GM12874 (cell line): ENCODE measurements at regions not wholly inside any gene's neighbourhood (a gene's known extent, or its start where the extent isn't known, plus 50 kb on each side); places are given as distances from the start of the nearest gene placed in this dataset.

Experiments used
- TF ChIP-seq, protein P1 (sequence below): IDR thresholded peaks from 2 replicates; pipeline ENCODE4 v1.5.1; 2011; ENCODE audit warnings: low read depth, mild to moderate bottlenecking, control low read depth, low read length, moderate library complexity; ENCODE audit not compliant: insufficient read depth

DNA sequence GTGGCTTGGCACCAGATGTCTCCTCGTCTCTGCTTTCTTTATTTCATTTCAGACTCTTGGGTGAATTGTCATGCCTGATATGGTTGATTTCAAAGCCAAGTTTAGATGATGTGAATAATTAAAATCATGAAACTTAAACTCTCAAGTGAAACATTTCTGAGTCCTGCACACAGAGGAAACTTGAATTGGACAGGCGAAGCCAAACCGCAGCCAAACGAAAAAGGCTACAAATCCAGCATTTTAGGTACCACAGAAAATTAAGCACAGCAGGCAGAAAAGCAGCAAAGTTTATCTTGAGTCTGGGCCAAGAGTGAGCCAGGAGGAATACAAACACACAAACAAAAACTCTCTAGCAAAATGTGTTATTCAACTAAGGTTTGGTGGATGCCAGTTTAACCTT is 659.8 kb upstream of the KLF4 start:
- TF ChIP-seq, protein P1, sequence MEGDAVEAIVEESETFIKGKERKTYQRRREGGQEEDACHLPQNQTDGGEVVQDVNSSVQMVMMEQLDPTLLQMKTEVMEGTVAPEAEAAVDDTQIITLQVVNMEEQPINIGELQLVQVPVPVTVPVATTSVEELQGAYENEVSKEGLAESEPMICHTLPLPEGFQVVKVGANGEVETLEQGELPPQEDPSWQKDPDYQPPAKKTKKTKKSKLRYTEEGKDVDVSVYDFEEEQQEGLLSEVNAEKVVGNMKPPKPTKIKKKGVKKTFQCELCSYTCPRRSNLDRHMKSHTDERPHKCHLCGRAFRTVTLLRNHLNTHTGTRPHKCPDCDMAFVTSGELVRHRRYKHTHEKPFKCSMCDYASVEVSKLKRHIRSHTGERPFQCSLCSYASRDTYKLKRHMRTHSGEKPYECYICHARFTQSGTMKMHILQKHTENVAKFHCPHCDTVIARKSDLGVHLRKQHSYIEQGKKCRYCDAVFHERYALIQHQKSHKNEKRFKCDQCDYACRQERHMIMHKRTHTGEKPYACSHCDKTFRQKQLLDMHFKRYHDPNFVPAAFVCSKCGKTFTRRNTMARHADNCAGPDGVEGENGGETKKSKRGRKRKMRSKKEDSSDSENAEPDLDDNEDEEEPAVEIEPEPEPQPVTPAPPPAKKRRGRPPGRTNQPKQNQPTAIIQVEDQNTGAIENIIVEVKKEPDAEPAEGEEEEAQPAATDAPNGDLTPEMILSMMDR, result no peak

DNA sequence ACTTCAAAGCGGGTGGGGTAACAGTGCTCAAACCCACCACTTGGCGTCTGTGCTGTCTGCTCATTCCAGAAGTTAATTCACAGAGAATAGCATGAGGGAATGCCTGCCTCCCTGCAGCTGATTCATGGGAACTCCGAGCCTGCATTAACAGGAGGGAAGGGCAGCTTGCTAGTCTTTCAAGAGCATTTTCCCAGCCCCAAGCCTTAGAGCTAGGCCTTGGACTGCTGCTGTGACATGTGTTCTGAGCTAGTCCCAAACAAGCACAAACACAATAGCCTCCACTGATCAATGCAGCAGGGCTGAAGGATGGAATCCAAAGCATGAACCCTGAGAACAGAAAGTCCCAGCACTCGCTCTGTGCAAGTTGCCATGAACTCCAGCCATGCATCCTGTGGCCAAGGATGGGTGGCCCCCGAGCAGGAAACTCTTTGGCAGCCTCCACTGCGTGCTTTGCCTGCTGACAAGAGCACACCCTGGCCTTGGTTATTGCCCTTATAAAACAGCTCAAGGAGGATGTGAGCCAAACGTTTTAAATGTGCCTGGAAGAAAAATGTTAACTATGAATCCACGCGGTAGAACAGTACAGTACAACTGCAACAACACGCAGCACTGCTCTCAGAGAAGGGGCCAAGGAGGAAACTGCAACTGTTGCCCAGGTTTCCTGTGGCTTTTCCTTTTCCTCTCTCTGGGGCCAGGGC is 653.1 kb upstream of the KLF4 start:
- TF ChIP-seq, protein P1, result no peak

DNA sequence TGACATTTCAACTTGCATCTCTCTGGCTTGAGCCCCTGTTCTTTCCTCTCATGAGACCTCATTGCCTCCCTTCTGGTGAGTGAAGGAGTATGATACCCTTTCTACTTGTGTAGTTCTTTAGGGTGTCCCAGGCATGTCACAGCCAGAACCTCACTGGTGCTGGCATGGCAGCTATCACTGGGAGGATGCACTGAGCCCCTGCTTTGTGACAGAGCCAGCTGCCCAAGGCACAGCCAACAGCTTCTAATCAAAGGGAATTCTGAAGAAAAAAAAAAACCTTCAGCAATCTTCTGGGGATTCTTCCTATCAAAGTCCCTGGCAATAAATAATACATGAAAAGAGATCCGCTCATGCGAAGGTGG is 652.6 kb upstream of the KLF4 start:
- TF ChIP-seq, protein P1, result no peak

DNA sequence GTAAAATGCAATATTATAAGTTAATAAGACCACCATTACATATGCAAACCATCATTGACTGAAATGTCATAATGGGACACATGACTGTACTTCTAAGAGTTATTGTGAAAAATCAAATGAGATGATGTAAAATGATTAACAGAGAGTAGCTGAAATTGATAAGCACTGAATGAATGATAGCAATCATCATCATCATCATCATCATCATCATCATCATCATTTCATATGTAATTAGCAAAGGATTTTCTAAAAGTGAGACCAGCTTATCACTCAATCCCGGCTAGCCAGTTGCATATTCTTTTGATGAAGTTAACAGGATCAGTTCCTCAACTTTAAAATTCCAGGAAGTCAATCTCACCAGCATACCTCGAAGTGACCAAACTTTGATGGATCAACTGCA is 650.3 kb upstream of the KLF4 start:
- TF ChIP-seq, protein P1, result no peak

DNA sequence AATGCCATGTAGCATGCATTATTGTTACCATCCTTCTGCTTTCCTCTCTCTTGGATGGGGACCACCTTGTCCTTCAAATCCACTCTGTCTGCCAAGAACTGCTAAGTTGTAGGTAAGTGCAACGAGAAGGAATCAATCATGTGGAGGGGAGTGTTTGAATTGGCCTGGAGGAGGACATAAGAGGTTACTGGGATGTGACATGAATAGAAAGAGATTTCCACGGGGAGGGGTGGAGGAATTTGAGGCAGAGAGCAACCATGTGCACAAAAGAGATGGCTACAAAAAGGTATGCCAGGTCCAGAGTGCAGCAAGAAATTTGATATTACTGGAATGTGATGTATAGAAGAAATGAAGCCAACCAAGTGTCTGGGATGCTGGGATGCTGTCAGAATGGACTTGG is 648.9 kb upstream of the KLF4 start:
- TF ChIP-seq, protein P1, result no peak

DNA sequence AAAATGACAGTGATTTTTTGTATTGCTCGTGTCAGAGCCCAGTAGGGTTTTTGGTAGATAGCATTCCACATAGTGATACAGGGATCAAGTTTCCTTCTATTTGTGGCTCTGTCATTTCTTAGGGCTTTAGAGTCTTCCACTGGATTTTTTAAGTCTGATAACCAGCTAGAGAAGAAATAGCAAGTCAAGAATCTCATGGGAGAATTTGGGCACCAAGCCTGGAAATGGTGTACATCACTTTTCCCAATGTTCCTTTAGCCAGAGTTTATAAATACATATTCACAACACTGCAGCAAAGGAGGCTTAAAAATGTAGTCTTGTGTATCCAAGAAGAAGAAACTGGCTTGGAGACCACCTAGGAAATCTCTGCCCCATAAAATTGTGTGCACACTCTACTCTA is 647.1 kb upstream of the KLF4 start:
- TF ChIP-seq, protein P1, result no peak

DNA sequence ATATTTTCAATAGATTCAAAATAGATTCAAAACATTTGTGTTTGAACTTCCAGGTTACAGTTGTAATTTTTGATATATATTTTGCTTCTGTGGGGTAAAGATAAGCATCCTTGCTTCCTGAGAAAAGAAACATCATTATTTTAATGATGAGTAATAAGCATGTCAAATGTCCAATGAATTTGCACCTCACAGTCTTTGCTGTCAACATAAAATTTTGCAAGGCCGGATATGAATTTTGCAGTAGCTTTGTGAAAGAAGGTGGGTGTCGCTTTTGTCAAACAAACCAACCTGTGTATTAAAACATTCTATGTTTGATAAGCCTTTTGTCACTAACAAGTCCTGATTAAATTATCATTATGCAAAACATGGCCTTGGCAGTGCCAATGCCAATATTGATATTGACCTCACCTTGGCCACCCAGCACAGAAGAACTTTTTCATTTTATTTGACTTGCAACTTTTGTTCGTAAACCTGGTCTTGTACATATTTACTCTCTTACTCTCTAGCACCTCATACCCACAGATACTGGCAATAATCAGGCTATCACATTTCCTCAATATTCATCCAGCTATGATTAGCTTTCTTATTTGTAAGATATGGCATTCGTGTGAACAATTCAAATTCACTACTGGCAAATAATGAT is 645.0 kb upstream of the KLF4 start:
- TF ChIP-seq, protein P1, result no peak

DNA sequence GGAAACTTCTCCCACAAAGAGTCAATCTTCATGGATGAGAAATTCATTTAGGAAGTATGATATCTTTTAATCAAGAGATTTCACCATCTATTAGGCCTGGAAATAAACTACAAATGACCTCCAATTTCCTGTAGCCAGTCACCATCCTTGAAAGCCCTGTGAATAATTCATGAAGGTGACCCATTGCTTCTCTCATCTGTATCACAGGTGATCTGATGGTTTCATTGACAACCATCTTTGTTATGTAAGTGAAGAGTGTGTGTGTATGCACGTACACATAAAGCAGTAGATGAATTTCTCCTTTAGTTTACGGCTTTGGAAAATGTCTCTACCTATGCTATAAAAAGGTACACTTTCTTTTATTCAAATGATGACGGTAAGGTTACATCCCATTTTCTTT is 644.1 kb upstream of the KLF4 start:
- TF ChIP-seq, protein P1, result no peak
